NCI-H2227 treated with DMSO at 0.1 percent for 48 hours (cell line): ENCODE measurements at regions not wholly inside any gene's neighbourhood (a gene's known extent, or its start where the extent isn't known, plus 50 kb on each side); places are given as distances from the start of the nearest gene placed in this dataset.
"Not testable (repeated sequence)": the region's sequence is repeated elsewhere in the genome, so short reads cannot be mapped to it uniquely, and the experiment has no call there.

ENCODE experiments used
- DNase-seq: peaks from one replicate; lab custom pipeline; 2025; lab: John Stamatoyannopoulos, UW

DNA sequence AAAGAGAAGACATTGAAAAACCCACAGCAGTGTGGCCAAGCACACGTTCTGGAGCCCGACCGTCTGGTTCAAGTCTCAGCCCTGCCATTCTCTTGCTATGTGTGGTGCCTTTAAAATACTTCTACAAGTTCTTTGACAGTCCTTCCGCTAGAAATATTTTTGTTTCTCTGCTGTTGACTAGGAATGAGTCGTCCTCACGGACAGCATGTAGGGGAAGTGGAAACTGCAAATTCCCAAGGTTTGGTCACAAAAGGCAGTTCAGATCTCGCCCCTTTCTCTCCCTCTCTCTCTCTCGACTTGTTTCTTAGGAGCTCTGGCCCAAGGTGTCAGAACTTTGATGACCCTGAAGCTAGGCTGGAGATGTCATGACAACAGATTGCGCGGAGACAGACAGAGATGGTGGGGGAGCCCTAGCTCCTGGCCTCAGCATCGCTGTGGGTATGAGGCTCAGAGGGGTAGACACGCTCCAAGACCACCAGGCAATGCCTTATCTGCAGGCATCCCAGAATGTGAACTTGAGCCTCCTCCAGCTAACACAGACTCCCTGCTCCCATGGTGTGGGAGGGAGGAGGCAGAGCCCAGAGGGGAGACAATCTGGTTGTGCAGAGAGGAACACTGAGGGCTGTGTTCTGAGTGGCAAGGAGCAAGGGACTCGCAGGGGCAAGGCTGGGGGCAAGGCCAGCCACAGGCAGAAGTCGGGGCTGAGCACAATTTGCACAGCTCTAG lies 368.9 kb upstream of the SULF2 start:
- DNase-seq: no peak

DNA sequence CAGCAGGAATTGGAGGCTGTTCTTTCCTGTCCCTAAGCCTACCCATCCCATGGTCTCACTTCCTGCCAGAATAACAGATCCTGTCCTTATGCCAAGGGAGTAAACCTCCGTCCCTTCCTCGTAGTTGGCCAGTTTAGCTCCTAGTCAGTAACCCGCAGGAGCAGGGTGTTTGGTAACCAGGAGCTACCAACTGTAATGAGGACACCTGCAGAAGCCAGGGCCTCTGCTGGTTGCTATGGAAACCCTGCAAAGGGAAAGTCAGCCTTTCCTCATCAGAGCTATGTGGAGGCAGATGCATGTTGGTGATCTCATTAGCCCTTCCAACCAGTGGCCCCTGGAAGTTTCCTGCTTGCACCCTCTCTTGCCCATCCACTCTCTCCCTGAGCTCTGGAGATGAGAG lies 368.2 kb upstream of the SULF2 start:
- DNase-seq: no peak

- DNase-seq: no peak
These were observed 367.8 kb upstream of the SULF2 start for GRCh38 chr20:48153103-48153502.

DNA sequence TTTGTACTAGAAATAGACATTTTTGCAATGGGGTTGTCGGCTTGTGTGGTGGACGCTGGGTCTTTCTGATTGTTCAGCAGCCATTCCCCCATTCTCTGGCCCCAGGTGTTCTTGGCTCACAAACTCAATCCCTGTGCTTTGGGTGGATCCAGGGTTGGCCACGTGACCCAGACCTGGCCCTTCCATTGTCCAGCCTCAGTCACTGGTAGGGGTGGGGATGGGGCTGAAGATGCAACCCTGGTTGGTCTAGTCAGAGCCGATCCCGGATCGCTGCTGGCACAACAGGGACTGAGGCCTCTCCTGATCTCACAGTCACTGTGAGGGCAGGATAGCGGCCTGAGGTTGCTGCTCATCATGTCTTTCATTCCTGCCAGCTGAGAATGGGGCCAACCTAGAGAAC lies 365.3 kb upstream of the SULF2 start:
- no peak for DNase-seq

DNA sequence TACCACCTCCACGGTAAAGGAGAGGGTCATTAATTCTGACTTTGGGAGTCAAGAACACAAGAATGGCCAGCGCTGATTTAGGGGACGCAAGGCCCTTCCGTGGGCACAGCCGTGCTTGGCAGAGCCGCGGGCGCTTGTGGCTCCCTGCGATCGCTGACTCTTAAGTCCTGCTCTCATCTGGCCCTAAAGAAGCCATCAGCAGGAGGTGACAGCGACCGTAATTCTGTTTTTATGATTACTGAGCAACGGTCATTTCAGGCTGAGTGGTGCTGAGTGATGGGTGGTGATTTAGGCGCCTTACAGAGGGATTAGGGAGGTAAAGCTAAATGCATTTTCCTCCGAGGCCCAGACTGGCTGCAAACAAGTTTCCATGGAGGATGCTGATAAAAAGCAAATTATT lies 364.6 kb upstream of the SULF2 start:
- DNase-seq: peak; percentile 24

DNA sequence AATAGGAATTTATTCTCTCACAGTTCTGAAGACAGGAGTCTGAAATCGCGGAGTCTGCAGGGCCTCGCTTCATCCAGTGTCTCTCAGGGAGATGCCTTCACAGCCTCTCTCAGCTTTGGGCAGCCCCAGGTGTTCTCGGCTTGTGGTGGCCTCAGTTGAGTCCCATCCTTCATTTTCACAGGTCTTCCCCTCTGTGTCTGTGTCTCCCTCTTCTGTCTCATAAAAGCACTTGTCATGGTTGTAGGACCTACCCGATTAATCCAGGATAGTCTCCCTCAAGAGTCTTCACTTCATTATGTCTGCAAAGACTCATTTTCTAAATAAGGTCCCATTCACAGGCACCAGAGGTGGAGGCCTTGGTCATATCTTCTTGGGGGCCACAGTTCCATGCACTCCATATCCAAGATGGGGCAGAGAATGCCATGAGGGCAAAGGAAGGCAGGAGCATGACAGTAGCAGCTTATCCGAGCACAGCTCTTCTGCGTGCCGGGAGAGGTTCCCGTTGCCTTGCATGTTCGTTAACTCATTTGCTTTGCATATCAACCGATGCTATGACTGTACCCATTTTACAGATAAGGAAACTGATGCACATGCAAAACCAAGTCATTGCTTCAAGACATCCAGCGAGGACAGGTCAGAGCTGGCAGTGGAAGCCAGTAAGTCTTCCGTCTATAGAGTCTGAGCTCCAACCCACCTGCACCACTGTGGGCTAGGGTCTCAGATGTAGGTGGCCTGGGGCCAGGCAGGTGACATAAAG lies 363.8 kb upstream of the SULF2 start:
- DNase-seq: no peak

- no peak for DNase-seq
These were observed 362.7 kb upstream of the SULF2 start for GRCh38 chr20:48148020-48148419.

GRCh38 chr20:48147311-48147710 lies 362.0 kb upstream of the SULF2 start:
- DNase-seq: no peak

DNA sequence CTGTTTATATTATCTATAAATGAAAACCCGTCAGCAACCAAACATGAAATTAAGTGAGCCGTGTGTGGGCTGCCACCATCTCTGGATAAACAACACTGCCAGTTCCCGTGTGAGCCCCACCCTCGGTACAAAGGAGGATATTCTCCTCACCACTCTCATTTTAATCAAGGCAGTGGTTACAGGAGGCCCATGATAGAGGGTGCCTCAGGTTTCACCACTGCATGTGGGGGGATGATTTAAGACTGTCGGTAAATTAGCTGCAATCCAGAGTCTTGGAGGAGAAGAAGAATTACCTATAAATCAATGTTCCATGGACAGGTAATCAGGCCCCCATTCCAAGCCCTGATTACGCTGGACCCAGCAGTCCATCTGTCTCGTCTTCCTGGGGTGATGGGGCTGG lies 361.6 kb upstream of the SULF2 start:
- DNase-seq: no peak

DNA sequence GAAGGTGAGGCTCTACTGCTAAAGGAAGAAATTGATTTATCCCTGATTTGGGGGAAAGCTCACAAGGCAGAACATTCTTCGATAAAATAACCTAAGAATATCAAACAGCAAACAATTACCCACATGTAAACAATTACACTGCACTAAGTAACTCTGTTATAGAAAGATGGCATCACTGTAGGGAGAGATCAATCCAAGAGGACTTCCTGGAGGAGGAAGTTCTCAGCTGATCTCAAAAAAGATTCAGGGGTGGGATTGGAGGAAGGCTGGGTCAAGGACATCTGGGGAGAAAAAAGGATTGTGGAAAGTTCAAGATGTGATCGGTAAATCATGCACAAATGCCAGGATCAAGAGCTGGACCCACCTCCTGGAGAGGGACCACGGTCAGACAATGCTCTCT lies 361.0 kb upstream of the SULF2 start:
- DNase-seq: no peak

GRCh38 chr20:48143435-48144081 lies 358.3 kb upstream of the SULF2 start:
- DNase-seq: peak; percentile 18

DNA sequence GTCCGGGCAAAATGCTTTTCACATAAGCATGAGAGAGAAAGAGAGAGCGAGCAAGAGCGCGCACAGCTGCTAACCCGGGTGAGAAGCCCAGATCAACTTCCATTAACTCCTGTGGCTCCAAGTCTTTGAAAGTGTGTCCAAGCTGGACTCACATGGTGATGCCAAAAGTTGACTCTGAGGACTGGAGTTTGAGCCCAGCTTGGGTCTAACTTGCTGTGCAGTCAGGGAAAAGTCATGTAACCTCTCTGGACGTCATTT lies 357.2 kb upstream of the SULF2 start:
- no peak for DNase-seq

DNA sequence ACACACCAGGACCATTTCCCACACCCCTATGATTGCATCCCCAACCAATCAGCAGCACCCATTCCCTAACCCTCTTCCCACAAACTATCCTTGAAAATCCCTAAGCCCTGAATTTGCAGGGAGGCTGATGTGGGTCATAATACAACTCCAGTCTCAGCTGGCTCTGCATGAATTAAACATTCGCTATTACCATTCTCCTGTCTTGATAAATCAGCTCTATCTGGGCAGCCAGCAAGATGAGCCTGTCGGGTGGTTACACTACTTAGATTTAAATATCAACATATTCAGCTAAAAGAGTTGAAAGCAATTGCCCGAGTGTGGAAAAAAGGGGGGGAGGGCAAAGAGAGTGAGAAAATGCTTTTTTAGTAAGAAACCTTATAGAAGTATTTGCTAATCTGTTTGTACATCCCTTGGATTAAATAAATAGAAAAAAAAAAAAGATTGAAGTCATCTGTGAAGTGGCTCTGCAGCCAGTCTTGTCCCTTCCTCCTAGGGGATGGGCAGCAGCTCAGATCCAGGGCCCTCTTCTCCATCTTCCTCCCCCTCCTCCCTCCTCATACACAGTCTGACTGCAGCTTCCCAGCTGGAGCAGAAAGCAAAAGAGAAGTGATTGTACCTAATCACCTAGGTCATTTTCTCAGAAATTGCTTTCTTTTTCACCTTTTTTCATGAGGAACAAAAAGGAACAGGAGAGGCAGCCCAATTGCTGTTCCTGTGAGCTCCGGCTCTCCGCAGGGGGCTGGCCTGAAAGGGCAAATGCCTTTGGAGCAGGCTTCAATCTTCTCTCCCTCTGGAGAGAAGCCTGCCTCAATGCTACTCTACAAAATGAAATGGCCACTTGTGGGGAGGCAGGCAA lies 356.6 kb upstream of the SULF2 start:
- DNase-seq: peak; percentile 84

DNA sequence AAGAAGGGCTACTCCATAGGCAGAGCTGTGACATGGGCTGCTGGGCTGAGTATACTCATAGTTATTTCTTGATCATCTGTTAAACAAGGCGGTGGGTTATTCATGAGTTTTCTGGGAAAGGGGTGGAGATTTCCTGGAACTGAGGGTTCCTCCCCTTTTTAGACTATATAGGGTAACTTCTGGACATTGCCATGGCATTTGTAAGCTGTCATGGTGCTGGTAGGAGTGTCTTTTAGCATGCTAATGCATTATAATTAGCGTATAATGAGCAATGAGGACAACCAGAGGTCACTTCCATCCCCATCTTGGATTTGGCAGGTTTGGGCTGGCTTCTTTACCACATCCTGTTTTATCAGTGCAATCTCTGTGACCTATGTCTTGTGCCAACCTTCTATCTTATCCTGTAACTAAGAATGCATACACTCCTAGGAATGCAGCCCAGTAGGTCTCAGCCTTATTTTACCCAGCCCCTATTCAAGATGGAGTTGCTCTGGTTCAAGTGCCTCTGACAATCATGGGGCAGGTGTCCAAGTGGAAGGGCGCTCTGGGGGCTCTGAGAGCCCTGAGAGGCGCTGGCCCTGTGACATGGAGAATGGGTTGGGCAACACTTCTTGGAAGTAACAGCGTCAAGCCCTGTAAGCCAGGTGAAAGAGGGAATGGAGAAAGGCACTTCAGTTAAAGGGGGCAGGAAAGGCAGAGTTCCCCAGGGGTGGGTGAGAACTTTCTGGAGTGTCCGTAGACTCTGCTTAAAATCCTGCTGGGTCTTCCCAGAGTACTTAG lies 354.2 kb upstream of the SULF2 start:
- no peak for DNase-seq

GRCh38 chr20:48132834-48133233 lies 347.6 kb upstream of the SULF2 start:
- no peak for DNase-seq

DNA sequence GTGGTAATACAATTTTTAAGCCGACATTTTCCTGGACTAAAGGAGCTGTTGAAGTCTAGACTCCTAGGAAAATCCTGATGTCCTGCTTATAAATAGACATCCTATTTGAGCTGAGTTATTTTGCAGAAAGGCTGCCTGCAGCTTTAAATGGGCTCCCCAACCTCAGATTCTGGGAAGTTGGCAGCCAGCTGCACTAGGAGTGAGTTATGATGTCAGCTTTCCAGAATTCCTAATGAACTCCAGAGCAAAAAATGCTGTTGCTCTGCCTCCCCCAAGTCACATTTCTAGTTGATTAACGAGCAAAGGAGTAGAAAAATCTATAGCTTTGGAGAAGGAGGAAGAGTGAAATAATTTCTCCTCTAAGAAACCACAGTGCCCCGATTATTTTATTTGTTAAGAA lies 346.3 kb upstream of the SULF2 start:
- no peak for DNase-seq

DNA sequence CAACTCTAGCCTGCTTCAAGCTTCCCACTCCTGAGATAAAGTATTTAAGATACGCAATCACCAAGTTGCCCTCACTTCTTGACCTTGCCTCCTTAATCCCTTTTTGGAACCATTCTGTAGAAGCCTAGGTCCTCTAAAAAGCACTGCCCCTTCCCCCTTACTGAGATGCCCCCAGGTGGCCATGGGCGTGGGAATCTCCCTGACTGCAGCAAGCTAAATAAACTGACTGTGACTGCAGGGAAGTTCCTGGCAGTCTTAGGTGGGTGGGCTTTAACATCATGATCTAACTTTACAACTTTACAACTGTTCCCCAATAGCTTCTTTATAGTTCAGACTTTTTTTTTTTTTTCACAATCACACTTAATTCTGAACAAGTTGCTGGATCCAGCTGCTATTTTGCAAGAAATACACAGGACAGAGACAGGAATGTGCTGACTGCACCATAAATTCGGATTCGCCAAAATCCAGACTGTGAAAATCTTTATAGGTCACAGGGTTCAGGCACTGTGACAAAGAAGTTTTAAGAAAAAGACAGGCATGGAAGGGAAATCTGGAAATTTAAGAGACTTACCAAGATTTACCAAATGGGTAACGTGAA lies 344.2 kb upstream of the SULF2 start:
- no peak for DNase-seq

DNA sequence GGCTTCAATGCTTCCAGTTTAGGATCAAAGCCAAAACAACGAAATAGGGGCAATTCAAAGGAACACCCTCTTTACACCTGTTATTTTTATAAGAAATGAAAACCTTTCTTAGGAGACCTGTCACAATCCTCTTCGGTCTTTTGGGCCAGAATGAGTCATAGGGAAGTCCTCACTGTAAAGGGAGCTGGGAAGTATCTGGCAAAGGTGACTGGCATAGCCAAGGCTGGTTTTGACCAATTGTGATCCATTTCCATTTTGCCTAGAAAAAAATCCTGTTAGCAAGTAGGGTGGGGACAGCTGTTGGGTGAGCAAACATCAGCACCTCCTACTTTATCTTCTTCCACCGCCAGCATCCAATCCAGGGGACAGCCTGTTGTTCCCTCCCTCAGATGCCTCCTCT lies 343.2 kb upstream of the SULF2 start:
- no peak for DNase-seq

- DNase-seq: not testable (repeated sequence)
These were observed 342.7 kb upstream of the SULF2 start for GRCh38 chr20:48127964-48128363.

DNA sequence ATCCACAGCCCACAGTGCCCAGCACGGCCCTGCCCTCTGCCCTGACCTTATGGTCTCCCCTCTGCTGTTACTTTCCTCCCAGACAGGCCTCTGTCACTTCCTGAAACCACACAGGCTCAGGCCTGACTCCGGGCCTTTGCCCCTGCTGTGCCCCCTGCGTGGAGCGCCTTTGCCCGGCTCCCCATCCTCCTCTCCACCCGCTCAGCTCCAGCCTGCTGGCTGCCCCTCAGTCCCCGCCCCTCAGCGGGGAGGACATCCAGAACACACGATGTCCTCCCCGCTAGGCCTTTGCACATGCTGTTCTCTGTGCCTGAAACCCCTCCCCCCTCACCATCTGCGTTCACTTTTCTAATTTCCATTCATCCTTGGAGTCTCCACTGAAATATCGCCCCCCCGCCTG lies 341.9 kb upstream of the SULF2 start:
- not testable (repeated sequence) for DNase-seq

DNA sequence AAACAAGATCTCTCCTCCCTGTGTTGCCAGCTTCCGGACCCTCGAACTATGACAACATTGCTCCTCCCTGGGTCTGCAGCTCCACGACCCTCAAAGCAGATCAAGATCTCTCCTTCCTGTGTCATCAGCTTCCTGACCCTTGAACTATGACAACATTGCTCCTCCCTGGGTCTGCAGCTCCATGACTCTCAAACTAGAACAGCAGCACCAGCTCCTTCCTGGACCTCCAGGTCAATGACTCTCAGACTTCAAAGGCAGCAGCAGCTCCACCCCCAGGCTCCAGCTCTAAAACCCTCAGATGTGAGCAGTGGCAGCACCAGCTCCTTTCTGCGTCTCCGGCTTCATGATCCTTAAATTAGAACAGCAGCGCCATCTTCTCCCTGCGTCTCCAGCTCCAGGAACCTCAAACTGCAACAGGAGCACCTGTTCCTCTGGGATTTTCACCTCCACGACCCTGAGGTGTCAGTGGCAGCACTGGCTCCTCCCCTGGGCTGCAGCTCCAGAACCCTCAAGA lies 341.0 kb upstream of the SULF2 start:
- no peak for DNase-seq
